SJSA1 (cell line): ENCODE measurements at regions not wholly inside any gene's neighbourhood (a gene's known extent, or its start where the extent isn't known, plus 50 kb on each side); places are given as distances from the start of the nearest gene placed in this dataset.
"Not testable (repeated sequence)": the region's sequence is repeated elsewhere in the genome, so short reads cannot be mapped to it uniquely, and the experiment has no call there.

Experiments
- DNase-seq, 2 experiments: peaks; one replicate each; pipeline ENCODE4 v3.0.0-alpha.2; 2015 to 2020; ENCODE audit warnings: low spot score in 2 of 2, low read depth in 1 of 2
- H3K27ac ChIP-seq: fragments of 250-450 bp; sonication (Bioruptor Pico); 2 replicates; pipeline ENCODE4 v1.5.1; 2020; ENCODE audit warnings: mild to moderate bottlenecking, moderate library complexity
- H3K27me3 ChIP-seq: fragments of 250-450 bp; sonication (Bioruptor Pico); replicated peaks from 2 replicates; pipeline ENCODE4 v1.5.1; 2020; ENCODE audit warnings: mild to moderate bottlenecking, moderate library complexity
- H3K36me3 ChIP-seq: fragments of 250-450 bp; sonication (Bioruptor Pico); 2 replicates; pipeline ENCODE4 v1.5.1; 2020; ENCODE audit warnings: mild to moderate bottlenecking
- H3K4me1 ChIP-seq: fragments of 250-450 bp; sonication (Bioruptor Pico); replicated peaks from 2 replicates; pipeline ENCODE4 v1.6.1; 2021; ENCODE audit warnings: mild to moderate bottlenecking
- H3K4me3 ChIP-seq: fragments of 250-450 bp; sonication (Bioruptor Pico); 2 replicates; pipeline ENCODE4 v1.5.1; 2020; ENCODE audit warnings: mild to moderate bottlenecking
- H3K9me3 ChIP-seq: fragments of 250-450 bp; sonication (Bioruptor Pico); replicated peaks from 2 replicates; pipeline ENCODE4 v1.5.1; 2020; ENCODE audit warnings: mild to moderate bottlenecking

DNA sequence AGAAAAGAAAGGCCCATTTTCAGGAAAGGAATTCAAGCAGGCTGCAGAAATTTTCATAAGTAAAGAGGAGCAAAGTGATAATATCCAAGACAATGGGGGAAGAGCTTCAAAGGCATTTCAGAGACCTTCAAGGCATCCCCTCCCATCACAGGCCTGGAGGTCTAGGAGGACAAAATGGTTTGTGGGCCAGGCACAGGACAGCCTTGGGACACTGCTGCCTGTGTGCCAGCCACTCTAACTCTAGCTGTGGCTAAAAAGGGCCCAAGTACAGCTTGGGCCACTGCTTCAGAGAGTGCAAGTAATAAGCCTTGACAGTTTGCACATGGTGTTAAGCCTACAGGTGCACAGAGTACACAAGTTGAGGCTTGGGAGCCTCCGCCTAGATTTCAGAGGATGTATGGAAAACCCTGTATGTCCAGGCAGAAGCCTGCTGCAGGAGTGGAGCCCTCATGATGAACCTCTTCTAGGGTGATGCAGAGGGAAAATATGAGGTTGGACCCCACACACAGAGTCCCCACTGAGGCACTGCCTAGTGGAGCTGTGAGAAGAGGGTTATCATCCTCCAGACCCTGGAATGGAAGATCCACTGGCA, 51.8 kb upstream of the ZSWIM5 start:
- peaks cover 19% of the 10 kb centered on the region for H3K9me3 ChIP-seq
- H3K4me1 ChIP-seq, result no peaks in the 10 kb centered on the region
- H3K4me3 ChIP-seq, result no peak overlapping the region
- H3K27me3 ChIP-seq, result no peaks in the 10 kb centered on the region
- H3K27ac ChIP-seq, result no peak overlapping the region
- no peak for DNase-seq
- H3K36me3 ChIP-seq, result no peaks in the 10 kb centered on the region

DNA sequence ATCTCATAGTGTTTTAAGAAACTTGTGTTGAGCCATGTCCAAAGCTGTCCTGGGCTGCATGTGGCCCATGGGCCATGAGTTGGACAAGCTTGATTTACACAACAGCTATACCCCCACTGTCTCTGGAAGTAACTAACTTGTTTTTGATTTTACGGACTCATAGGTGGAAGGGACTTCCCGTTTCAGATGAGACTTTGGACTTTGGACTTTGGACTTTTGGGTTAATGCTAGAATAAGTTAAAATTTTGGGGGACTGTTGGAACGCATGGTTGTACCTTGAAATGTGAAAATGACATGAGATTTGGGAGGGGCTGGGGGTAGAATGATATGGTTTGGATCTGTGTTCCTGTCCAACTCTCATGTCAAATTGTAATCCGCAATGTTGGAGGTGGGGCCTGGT, 52.6 kb upstream of the ZSWIM5 start:
- H3K36me3 ChIP-seq, result no peaks in the 10 kb centered on the region
- H3K4me3 ChIP-seq, result no peak overlapping the region
- no peaks in the 10 kb centered on the region for H3K27me3 ChIP-seq
- H3K9me3 ChIP-seq, result peaks cover 19% of the 10 kb centered on the region
- no peak overlapping the region for H3K27ac ChIP-seq
- DNase-seq, result no peak
- H3K4me1 ChIP-seq, result no peaks in the 10 kb centered on the region

DNA sequence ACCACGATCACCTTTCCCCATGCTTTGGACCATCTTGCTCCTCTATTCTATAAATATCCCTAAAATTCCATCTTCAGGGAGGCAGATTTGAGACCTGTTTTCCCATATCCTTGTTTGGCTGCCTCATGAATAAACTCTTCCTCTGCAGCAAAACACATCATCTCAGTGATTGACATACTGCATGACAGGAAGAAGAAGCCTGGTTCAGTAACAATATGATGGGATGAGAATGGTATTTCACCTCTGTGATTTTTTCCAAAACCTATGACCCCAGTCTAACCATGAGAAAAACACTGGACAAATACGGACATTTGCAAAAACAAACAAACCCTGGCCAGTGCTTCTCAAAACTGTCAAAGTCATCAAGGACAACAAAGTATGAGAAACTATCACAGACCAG, 53.8 kb upstream of the ZSWIM5 start:
- H3K9me3 ChIP-seq, result peaks cover 19% of the 10 kb centered on the region
- no peak for DNase-seq
- no peaks in the 10 kb centered on the region for H3K4me1 ChIP-seq

DNA sequence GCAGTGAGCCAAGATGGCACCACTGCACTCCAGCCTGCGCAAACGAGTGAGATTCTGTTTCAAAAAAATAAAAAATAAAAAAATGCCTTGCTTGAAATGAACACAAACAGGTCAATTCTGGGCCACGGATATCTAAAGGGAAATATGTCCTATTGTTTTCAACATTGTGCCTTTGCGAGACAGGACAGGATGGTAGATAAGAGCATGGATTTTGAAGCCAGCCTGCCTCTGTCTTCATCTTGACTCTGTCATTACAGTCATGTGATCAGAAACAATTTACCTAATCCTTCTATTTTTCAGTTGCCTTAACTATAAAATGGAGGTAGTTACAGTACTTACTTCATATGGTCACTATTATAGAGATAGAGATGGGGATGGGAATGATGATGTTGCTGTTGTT, 56.7 kb upstream of the ZSWIM5 start:
- Histone ChIP-seq H3K27me3 (no peaks in the 10 kb centered on the region), H3K4me1 (peaks cover 24% of the 10 kb centered on the region), H3K9me3 (peaks cover 9% of the 10 kb centered on the region), H3K4me3 (no peak overlapping the region), H3K36me3 (no peaks in the 10 kb centered on the region), H3K27ac (no peak overlapping the region)
- DNase-seq, result no peak

More for the DNA sequence above, 53.8 kb upstream of the ZSWIM5 start:
- Histone ChIP-seq H3K4me3 (no peak overlapping the region), H3K36me3 (no peaks in the 10 kb centered on the region), H3K27ac (no peak overlapping the region), H3K27me3 (no peaks in the 10 kb centered on the region)

DNA sequence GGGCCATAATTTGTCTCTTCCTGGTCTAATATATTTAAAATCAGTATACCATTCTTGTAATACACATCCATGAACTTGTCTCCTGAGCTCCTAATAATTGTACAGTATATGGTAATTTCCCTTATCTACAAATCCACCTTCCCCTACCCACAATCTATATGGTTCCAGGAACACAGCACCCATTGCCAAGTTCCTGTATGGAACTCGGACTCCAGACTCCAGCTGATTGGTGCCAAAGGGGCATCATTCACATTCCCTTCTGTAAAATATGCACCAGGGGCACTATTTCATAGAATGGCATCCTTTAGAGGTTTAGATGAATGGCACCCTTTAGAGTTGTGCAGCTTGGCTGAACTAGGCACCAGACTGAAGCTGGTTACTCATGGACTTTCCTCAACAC, 58.8 kb upstream of the ZSWIM5 start:
- Histone ChIP-seq H3K27me3 (no peaks in the 10 kb centered on the region), H3K4me1 (peaks cover 24% of the 10 kb centered on the region), H3K4me3 (no peak overlapping the region), H3K9me3 (no peaks in the 10 kb centered on the region), H3K36me3 (no peaks in the 10 kb centered on the region), H3K27ac (no peak overlapping the region)
- DNase-seq, result no peak

DNA sequence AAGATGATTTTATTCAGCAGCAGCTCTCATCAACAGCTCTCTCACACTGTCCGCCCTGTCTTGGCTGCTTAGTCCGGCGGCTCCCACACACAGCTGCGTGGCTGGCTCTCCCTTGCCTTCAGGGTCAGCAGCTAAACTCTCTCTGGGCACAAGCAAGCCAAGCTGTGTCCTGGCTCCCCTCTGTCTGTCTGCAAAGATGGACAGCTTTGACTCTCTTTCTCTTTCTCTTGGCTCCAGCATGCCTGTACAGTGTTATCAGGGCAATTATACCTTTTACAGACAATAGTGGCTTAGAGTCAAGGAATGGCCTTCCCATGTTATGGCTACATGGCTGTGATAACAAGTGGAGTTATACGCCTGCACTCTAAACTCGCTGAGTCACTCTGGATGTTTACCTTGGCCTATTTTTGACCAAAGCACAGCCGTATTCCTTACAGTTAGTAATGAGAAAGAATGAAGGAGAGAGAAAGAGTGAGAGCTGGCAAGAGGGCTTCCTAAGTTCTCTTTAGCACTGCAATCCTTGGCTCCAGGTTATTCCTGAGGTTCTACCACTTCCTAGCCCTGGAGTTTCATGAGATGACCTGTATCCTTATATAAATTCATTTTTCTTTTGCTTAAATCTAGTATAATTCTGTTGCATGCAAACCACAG, 59.9 kb upstream of the ZSWIM5 start:
- no peaks in the 10 kb centered on the region for H3K9me3 ChIP-seq
- DNase-seq, result peak; percentile 75 to 84
- H3K27me3 ChIP-seq, result no peaks in the 10 kb centered on the region
- no peak overlapping the region for H3K4me3 ChIP-seq
- no peaks in the 10 kb centered on the region for H3K36me3 ChIP-seq
- peak overlapping the region; percentile 79 for H3K27ac ChIP-seq
- H3K4me1 ChIP-seq, result peaks cover 24% of the 10 kb centered on the region

DNA sequence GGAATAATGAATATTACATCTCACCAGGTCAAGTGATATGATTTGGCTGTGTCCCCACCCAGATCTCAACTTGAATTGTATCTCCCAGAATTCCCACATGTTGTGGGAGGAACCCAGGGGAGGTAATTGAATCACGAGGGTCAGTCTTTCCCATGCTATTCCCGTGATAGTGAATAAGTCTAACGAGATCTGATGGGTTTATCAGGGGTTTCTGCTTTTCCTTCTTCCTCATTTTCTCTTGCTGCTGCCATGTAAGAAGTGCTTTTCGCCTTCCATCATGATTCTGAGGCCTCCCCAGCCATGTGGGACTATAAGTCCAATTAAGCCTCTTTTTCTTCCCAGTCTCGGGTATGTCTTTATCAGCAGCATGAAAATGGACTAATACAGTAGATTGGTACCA, 58.4 kb upstream of the HPDL start:
- not testable (repeated sequence) for H3K4me3 ChIP-seq, H3K27me3 ChIP-seq, DNase-seq, H3K27ac ChIP-seq, H3K36me3 ChIP-seq, H3K9me3 ChIP-seq
- H3K4me1 ChIP-seq, result peaks cover 26% of the 10 kb centered on the region

DNA sequence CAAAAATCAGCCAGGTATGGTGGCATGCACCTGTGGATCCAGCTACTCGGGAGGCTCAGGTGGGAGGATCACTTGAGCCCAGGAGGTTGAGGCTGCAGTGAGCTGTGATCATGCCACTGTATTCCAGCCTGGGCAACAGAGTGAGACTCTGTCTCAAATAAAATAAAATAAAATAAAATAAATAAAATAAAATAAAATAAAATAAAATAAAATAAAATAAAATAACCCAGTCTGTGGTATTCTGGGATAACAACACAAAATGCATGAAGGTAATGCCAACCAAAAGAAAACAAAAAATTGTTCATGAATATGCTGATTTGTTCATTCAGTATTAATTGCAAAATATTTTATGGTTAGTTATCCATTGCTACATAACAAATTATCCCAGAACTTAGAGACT, 54.4 kb upstream of the HPDL start:
- H3K27ac ChIP-seq, result peak overlapping the region; percentile 54
- H3K4me1 ChIP-seq, result peaks cover 11% of the 10 kb centered on the region

DNA sequence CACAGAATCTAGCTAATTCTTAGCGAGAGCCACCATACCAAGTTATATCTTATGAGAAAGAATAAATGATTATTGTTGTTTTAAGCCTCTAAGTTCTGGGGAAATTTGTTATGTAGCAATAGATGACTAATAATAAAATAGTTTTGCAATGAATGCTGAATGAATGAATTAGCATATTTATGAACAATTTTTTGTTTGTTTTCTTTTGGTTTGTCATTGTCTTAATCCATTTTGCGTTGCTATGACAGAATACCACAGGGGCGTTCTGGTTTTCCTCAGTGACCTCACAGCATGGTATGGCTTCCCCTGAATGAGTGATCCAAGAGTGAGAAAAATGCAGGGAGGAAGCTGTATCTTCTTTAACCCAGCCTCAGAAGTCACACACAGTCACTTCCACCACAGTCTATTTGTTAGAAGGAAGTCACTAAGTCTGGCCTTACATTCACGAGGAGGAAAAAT, 53.8 kb upstream of the HPDL start:
- Histone ChIP-seq H3K27ac (peak overlapping the region; percentile 54), H3K9me3 (0 out of 2 replicates have a peak, but pooled peaks cover 2% of the 10 kb centered on the region), H3K4me1 (peaks cover 6% of the 10 kb centered on the region; the same call in 1 of the 2 replicates), H3K4me3 (no peak overlapping the region), H3K27me3 (no peaks in the 10 kb centered on the region), H3K36me3 (no peaks in the 10 kb centered on the region)
- peak; percentile 70 to 74 for DNase-seq

More for the DNA sequence above, 54.4 kb upstream of the HPDL start:
- not testable (repeated sequence) for H3K27me3 ChIP-seq, H3K36me3 ChIP-seq, H3K4me3 ChIP-seq, DNase-seq, H3K9me3 ChIP-seq

DNA sequence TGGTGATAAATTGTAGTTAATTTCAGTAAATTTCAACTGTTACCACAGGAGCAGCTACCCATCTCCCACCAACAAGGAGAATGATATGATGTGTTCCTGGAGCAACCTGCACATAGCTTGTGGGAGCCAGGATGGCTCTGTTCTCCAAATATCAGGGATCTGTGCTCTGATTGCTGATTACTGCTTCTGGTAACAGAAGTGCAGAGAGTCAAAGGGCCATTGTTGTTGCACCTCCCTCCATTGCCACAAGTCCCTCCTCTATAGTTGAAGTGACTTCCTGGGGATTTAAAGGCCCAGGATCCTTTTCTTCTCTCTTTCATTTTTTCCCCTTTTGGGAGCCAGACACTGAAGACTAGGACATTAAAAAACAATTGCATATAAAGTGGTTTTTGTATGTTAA, 51.6 kb upstream of the HPDL start:
- no peak for DNase-seq
- H3K36me3 ChIP-seq, result no peaks in the 10 kb centered on the region
- 0 out of 2 replicates have a peak, but pooled peaks cover 2% of the 10 kb centered on the region for H3K9me3 ChIP-seq
- no peak overlapping the region for H3K27ac ChIP-seq
- H3K4me1 ChIP-seq, result peaks cover 6% of the 10 kb centered on the region; the same call in 1 of the 2 replicates
- H3K27me3 ChIP-seq, result no peaks in the 10 kb centered on the region
- no peak overlapping the region for H3K4me3 ChIP-seq
